Heart left ventricle (tissue), 13 donors: ENCODE measurements at regions not wholly inside any gene's neighbourhood (a gene's known extent, or its start where the extent isn't known, plus 50 kb on each side); places are given as distances from the start of the nearest gene placed in this dataset.

Source experiments
- POLR2A ChIP-seq, 2 donors: fragments of 450-650 bp; IDR thresholded peaks; one replicate each; pipeline ENCODE4 v1.6.1; 2017; ENCODE audit warnings: antibody characterized with exemption in 2 of 2, mild to moderate bottlenecking in 2 of 2, moderate library complexity in 2 of 2
- TF ChIP-seq, protein P1 (sequence below), 12 donors: fragments of 200-600 bp; sonication (generic) in 4 of 12; IDR thresholded peaks; one replicate each; pipeline versions ENCODE4 v1.5.0 to v1.8.0; 2018 to 2022; ENCODE audit warnings: antibody characterized with exemption in 12 of 12, mild to moderate bottlenecking in 5 of 12
- donor health status: ischemic (EF 13 %, LVEDD 7.1; RV severe dilation, severe dysfunction).
- donor health status: DM: no; HTN: yes; CAD: no.
- donor health status: DM: no; HTN: no; CAD: no.
- donor health status: ischemic (EF 25% LVEDD 6.9; RV normal size, moderate dysfunction).
- donor health status: ischemic (EF 25% LVEDD 5.7; RV mildly dilated, moderate dysfunction).
- donor health status: ischemic (EF 35%, LVEDD 5.7; RV mildly dilated, moderate dysfunction).
- donor health status: nonischemic (EF 11% LVEDD 7.7; RV severe dilation, severe dysfunction).
- donor health status: DM: yes; HTN: yes; CAD: no.
- donor health status: PGD.
- donor health status: ischemic (EF 29% LVEDD 5.4; RV normal size, mild dysfunction).
- donor health status: nonischemic (EF 23%, LVEDD 6.1; RV moderate dilation, normal function).

DNA sequence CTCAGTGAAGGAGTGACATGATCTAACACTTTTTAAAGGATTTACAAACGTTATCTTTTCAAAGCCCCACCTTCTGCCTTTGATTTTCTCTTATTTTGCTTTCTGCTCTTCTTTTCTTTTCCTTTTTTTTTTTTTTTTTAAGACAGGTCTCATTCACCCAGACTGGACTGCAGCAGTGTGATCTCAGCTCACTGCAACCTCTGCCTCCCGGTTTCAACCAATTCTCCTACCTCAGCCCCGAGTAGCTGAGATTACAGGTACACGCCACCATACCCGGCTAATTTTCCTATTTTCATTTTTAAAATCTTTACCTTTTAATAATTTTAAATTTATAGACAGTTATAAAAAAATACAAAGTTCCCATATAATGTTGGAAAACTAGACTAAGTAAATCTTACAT, 63.7 kb upstream of the RPS13 start:
- no peak for TF ChIP-seq POLR2A (IDR thresholded peaks at IDR 0.05)
- TF ChIP-seq, protein P1, sequence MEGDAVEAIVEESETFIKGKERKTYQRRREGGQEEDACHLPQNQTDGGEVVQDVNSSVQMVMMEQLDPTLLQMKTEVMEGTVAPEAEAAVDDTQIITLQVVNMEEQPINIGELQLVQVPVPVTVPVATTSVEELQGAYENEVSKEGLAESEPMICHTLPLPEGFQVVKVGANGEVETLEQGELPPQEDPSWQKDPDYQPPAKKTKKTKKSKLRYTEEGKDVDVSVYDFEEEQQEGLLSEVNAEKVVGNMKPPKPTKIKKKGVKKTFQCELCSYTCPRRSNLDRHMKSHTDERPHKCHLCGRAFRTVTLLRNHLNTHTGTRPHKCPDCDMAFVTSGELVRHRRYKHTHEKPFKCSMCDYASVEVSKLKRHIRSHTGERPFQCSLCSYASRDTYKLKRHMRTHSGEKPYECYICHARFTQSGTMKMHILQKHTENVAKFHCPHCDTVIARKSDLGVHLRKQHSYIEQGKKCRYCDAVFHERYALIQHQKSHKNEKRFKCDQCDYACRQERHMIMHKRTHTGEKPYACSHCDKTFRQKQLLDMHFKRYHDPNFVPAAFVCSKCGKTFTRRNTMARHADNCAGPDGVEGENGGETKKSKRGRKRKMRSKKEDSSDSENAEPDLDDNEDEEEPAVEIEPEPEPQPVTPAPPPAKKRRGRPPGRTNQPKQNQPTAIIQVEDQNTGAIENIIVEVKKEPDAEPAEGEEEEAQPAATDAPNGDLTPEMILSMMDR (IDR thresholded peaks at IDR 0.05): no peak
